HG03565 (cell line): ENCODE measurements at regions not wholly inside any gene's neighbourhood (a gene's known extent, or its start where the extent isn't known, plus 50 kb on each side); places are given as distances from the start of the nearest gene placed in this dataset.

Source experiments
- ATAC-seq: cut with Tn5 transposase; IDR thresholded peaks from one replicate; pipeline ENCODE4 v1.9.1; 2021; ENCODE audit warnings: mild to moderate bottlenecking, moderate library complexity; ENCODE audit not compliant: unreplicated experiment

DNA sequence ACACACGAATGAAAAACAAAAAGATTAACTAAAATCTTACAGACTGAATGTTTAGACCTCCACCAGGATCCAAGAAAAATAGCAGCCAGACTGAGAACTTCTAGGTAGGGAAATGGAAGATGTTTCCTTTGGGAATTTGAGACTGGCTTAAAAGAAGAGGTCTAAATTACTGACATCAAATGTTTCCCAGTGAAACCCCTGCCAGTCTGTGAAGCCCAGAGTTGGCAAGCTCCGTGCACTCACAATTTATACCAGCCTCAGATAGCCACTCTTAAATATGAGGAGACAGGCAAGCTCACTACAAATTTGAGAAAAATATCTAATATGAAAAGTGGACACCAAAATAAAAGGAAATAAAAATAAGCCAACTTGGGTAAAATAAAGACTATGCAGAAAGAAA is 700.5 kb upstream of the ZNF385D start:
- ATAC-seq, result no peak

DNA sequence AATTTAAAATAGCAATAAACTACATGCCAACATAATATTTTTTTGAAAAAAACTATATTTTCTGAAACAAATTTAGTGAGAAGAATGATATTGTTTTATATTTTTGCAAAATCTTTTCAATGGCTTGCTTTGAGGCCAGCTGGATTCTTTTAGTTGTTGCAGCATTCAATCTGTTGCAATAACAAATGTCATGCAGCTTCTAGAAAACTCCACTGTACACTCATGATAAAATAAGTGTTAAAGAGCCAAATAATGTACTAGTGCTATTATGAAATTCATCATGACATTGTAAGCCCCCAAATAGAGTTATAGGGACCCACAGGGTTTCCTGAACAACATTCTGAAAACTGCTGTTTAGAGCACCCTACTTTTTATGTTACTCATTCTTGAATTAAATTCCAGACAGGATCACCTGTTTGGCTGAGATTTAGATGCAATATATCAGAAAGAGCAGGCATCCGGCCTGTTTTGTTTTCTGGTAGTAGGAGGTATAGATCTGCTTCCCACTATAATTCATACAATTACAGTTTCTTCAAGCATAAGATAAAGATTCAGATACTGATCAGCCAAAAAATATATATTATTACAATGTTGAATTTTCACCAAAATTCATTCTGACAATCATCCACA is 703.0 kb upstream of the ZNF385D start:
- ATAC-seq, result no peak

DNA sequence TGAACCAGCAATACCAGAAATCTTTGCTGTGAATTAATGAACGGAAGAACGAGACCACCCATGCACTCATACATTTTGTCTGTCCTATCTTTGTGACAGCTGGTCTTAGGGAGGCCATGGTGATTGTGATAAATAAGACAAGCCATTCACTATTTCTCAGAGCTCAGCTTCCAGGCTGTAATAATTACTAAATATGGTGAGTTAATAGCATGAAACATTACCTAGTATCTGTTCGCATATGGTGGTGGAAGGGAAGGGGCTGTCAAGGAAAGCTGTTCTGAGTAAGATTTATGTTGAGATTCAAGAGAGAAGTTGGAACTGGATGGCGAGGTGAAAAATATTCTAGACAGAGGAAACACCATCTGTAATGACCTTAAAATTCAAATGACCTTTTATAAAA is 719.0 kb upstream of the ZNF385D start:
- no peak for ATAC-seq

DNA sequence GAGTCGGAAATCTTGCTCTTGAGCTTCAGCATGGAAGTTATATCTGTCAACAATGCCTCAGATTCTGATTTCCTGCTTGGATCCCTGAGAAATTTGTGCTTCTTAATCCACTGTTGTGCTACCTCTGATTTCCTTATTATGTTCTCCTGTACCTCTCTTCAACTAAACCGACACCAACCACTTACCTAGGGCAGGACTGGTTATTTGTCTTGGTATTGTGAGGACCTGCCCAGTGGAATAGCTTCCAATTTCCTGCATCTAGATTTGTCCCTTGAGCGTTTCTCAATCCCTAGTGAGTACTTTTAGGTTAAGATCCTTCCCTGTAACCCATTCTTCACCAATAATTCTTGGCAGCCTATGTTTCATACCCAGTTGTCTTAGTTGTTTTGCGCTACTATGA is 720.5 kb upstream of the ZNF385D start:
- no peak for ATAC-seq

DNA sequence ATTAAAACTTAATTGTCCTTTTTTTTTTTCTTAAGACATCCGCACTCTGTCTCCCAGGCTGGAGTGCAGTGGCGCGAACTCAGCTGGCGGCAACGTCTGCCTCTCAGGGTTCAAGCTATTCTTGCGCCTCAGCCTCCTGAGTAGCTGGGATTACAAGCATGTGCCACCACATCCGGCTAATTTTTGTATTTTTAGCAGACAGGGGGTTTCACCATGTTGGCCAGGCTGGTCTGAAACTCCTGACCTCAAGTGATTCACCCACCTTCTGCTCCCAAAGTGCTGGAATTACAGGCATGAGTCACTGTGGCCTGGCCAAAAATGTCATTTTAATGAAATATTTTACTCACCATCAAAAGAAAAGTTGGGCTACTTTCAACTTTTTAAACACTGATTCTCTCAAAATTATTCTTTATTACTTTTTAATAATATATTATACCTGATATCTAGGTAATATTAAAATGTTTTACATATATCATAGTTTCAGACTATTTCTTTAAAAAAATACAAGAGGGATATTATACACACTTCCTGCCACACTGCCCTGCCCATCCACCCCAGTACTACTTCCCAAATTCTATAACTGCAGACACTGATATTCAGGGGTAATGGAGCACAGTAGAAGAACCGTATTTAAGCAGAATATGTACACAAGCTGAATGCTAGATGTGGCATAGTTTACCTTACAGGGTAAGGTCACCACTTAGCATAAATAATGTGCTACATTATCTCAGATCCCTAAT is 723.9 kb upstream of the ZNF385D start:
- no peak for ATAC-seq

DNA sequence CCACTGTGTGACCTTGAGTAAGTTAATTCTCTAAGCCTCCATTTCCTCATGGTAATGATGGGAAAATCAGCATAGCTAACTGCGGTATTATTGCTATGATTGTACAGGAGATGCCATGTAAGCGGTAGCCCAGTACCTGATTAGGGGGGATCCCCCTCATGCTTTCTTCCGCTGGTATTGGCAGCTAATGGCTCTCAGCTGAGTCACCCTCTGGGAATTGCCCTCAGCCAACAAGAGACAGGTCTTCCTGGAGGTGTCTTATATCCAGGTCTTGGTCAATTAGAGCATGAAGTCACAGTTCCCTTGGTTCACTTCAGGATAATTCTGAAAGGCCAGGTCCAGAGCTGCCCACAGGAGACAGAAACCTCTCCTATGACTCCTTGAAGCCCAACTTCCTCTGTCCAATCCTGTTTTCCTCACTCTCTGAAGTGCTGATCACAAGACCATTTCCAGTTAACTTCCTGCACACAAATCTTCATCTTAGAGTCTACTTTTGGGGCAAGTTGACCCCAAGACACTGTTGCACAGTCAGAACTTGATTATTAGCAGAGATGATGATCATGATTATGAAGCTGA is 724.7 kb upstream of the ZNF385D start:
- no peak for ATAC-seq

DNA sequence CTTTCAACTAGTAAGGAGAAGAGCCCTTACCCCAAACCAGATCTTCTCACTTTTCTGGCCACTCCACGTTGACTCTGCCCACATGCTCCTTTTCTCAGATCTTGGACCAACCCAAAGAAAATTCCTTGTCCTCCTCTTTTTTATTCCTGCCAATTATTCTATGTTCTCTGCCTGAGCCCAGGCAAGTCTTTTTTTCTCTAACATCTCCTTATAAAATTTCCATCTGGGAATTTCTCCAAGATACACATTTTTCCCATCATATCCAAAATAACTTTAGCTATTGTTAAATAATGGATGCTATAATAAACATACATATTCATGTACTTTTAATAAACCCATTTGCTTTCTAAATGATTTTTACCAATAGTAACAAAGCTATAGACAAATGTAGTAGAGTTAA is 726.0 kb upstream of the ZNF385D start:
- no peak for ATAC-seq

DNA sequence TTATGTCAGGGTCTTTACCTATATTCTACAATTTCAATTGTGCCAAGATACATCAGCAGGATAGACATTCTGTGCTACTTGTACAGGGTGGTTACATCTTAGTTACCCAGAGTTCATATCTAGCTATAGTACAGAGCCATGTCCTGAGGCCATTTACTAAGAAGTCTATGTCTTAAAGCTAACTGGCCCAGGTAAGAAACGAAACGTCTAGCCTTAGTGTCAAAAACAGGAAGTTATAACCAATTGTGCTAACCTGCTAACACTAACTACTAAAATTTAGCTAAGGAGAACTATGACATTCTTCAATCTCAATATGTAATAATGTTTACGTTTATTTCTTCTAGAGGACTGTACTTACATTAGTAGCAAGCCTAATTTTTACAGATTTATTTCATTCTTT is 717.2 kb upstream of the UBE2E2 start:
- ATAC-seq, result no peak

DNA sequence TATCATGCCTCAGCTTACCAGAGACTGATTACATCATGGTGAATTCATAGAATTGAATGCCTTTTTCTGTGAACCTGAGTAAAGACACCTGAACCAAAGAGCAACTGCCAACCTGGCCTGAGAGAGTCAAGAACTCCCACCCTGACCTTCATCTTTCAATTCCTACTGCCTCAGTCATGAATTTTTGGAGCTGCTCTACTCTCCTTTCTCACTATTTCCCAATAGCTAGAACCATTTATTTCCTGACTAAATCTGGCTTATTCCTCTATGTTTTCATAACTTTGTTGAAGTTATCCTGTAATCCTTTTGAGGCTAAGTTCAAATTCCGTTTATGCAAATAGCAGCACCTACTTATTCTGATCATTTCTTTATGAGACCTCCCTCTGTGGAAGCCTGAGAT is 712.4 kb upstream of the UBE2E2 start:
- ATAC-seq, result no peak

DNA sequence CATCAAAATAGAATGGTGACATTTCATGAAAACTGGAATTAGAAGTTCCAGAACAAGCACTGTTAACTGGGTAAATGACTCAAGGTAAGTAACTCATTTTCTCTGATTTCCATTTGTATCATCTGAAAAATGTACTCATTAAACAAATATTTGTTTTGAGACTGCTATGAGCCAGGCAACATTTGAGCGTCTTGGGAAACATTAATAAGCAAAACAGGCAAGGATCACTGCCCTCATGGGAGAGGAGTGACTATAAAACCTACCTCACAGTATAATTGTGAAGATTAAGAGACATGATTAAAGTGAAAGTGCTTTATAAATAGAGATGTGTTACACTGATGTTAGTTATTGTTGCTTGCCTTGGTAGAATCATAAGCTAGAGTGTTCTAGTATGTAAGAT is 711.8 kb upstream of the UBE2E2 start:
- ATAC-seq, result no peak

DNA sequence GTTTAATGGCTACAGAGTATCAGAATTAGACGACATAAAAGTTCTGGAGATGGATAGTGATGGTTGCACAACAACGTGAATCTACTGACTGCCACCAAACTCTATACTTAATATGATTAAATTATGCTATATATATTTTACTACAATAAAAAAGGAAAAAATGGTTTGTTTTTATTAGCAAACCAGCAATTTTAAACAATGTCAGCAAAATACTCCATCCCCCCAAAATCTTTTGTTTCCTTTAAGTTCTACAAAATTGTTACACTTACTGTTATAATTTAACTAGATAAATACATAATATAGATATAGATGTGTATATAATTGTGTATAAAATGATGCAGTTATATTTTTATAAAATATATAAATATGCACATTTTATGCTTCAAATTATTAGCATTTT is 710.8 kb upstream of the UBE2E2 start:
- no peak for ATAC-seq

DNA sequence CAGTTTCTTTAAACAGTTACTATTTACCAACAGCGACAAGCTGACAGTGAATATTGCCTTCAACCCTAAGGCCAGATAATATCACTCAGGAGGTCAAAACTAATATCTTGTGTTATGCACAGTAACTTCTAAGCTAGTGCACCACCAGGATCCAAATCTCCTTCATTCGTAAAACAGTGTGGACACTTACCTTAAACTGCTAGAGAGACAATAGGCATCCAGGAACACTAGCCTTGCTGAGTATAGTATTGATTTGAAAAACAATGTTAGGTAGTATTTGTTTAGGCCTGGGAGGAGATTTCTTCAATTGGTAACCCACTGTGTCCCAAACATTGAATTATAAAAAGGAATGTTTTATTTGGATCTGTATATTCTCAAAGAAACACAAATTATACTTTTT is 707.9 kb upstream of the UBE2E2 start:
- no peak for ATAC-seq

DNA sequence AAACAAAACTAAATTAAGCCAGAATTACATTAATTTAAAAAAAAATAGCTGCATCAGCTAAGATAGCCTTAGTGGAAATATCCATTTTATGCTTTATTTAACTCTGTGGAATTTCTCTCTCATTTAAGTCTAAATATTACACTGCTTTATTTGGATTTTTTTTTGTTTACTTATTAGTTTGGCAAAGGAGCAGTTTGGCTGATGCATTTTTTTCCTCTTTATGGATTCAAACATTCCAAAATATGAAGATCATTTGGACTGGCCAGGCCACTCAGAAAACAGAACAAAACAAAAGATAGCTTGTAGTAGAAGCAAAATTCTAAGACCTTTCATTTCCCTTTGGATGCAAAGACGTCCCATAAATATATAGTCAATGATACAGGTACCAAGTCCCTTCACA is 707.3 kb upstream of the UBE2E2 start:
- no peak for ATAC-seq

DNA sequence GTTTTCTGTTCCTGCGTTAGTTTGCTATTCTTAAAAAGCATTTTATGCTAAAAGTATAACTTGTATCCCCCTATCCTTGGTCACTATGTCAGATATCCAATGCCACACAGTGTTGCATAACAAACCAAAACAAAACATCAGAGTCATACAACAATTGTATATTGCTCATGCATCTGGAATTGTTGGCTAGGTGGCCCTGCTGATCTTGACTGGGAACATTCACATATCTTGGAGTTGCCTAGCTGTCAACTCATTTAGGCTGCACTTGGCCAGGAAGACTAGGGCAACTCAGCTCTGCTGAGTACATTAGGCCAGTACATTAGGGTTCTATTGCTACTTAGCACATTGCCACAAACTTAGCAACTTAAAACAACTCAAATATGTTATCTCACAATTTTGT is 706.5 kb upstream of the UBE2E2 start:
- no peak for ATAC-seq

DNA sequence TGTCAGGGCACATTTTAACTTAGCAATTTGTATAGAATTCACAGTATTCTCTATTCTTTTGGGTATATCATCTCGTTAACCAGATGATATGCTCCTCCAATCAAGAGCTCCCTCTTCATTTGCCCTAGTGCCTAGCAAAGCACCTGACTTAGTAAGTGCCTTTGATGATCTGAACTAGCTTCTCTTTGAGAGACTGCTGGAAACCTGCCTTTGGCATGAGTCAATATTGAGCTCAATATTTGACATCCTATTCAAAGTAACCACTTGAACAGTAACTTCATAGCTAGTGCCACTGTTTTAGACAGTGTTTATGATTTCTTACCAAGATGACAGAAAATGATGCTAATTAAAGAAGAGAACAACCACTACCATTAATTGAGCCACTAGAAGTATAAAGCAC is 696.3 kb upstream of the UBE2E2 start:
- no peak for ATAC-seq

DNA sequence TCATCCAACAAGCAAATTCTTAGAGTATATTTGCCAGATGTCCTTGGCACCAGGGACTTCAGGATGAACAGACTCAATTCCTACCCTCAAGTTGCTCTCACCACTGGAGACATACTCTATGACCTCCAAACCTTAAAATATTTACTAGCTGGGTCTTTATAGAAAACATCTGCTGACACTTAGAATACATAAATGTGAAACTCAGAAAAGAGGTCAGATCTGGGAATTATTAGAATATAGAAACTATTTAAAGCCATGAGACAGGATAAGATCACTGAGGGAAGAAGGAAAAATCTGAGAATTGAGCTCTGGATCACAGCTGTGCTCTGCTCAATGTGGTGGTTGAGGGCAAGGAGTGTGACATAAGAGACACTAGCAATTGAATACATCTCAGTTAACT is 695.4 kb upstream of the UBE2E2 start:
- no peak for ATAC-seq

DNA sequence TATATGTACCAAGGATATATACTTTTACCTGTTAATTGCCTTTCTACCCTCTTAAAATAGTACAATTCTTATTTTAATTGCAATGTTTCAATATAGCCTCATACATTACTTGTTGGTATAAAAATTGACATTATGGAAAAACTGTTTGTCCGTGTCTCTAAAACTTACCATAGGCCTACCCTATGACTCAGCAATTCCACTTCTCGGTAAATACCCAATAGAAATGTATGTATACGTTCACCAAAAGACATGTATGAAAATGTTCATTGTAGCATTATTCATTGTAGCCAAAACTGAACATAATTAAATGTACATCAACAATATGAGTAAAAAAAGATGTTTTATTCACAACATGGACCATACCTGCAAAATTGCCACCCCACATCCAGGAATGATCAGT is 679.2 kb upstream of the UBE2E2 start:
- no peak for ATAC-seq

DNA sequence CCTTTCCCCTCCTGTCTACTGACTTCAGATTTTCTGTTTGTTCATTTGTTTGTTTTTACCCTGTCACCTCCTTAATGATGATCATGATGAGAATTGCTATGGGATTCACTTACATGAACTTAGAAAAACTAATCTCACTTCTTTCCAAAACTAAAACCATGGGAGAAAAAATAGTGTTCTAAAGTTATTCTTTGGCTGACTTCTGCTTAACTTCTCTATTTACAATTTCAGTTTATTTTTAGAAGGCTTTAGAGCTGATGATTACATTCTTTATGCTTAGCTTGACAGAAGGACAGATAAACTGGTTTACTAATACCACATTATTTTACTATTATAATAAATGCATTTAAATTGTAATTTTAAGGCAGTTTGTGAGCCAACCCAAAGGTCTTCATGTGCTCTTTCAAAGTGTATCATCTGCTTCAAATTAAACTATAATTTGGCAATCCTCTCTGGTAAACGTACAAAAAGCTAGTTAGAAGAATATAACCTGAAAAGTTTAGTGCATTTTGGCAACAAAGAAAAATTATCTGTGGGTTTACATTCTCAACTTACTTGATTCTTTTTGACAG is 676.8 kb upstream of the UBE2E2 start:
- no peak for ATAC-seq

DNA sequence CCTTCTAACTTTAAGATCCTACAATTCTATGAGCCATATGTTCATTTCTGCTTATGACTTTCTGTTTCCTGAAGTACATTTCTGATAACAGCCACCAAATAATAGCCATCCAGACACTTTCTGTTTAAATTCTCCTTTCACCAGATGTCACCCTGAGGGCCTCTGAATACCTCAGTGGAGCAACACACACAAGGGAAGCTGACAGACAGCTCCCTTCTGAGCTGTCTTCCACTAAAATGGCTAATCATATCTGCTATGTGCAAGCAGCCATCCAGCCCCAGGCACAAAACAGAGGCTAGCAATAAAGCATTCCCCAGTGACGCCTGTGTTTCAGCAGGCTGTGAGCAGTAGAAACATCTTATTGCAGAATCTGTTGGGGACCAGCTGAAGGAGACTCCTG is 666.6 kb upstream of the UBE2E2 start:
- ATAC-seq, result no peak

DNA sequence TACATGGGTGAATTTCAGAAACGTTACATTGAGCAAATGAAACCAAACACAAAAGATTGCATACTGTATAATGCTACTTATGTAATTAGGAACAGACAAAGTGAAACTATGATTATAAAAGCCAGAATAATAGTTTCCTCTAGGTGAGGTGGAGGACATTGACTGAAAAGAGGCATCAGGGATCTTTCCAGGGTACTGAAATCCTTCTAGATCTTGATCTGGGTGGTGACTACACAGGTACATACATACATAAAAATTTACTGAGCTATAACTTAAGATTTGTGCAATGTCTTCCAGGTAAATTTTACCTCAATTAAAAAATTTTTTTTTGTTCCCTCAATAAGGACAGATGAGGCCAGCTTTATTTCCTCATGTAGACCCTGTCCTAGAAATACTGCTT is 665.6 kb upstream of the UBE2E2 start:
- no peak for ATAC-seq

DNA sequence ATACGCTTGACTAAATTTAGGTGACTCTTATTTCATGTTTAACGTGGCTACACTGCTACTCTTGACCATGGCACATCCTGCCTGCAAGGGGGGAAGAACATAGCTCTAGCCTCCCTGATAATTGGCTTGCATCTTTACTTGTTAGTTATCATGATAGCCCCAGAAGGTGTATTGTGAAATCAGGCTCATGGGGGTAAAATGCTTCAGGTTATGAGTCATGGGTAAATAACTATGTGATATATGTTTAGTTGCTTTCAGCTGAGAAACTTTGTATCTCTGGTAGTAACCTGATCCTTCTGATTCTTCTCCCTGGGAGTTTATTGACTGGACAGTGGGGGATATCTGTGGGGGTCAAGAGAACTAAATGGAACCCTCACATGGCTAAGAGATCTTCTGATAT is 660.8 kb upstream of the UBE2E2 start:
- no peak for ATAC-seq

DNA sequence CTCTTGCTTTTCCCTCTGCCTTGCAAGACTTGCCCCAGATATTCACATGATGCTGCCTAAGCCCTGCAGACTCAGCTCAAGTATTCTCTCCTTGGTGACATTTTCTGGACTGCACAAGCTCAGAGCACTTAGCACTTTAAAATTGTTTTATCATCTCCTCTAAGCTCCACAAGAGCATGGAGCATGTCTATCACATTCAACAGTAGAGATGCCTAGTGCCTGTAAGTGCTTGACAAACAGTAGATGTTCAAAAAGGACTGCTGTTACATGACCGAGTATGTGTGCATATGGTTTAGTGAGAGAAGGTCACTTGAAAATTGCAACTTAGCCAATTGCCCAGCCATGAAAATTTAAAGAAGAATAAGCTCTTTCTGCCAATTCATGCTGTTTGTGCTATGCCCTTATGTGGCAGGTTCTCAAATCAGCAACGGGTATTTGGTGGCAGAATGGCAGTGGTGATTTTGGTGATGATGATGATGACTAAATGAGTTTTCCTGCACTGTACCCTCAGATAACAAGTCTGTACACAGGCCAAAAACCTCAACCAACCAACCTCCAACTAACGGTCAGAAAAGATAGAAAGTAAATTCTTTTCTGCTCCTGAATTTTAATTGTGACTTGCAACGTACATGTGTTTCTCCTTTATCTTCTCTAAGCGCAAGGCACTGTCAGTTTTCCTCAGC is 647.2 kb upstream of the UBE2E2 start:
- no peak for ATAC-seq
